ENCODE measurements at regions not wholly inside any gene's neighbourhood (a gene's known extent, or its start where the extent isn't known, plus 50 kb on each side); places are given as distances from the start of the nearest gene placed in this dataset.

- WGBS, 2 donors (ENCODE audit: low coverage in 1 of 2): 78% methylated on average over 2 of the region's 2 CpGs; no CpG with 5 or more reads in 1 of the 2 donors
- TF ChIP-seq POLR2AphosphoS5 (IDR thresholded peaks at IDR 0.05) (no peak), POLR2A (IDR thresholded peaks at IDR 0.05) (no peak), CTCF (IDR thresholded peaks at IDR 0.05) (no peak), EP300 (IDR thresholded peaks at IDR 0.05; ENCODE audit: low read depth) (no peak)
- Histone ChIP-seq H3K4me1 (no peaks in the 10 kb centered on the region), H3K27ac (no peak overlapping the region), H3K9me3 (no peaks in the 10 kb centered on the region), H3K4me3 (no peak overlapping the region), H3K36me3 (no peaks in the 10 kb centered on the region), H3K27me3 (no peaks in the 10 kb centered on the region)
- in situ Hi-C loops (cut with MboI; ENCODE audit: low pct_ligation_motif_present in 1 of 4, low pct_unique_long_range_greater_than_20kb in 1 of 4, low sequenced_read_pairs in 3 of 4) (no loop called here), intact Hi-C loops (cut with DNase I; ENCODE audit: low total_unique reads) (no loop called here)
- no peak for DNase-seq
Measured at GRCh38 chr1:14020006-14020405, 320.0 kb downstream of the PRDM2 start.

- DNase-seq: no peak
- Histone ChIP-seq H3K27me3 (no peaks in the 10 kb centered on the region), H3K27ac (no peak overlapping the region), H3K4me3 (no peak overlapping the region), H3K9me3 (no peaks in the 10 kb centered on the region), H3K36me3 (no peaks in the 10 kb centered on the region), H3K4me1 (no peaks in the 10 kb centered on the region)
- 79 to 80% methylated on average over 8 of the region's 8 CpGs for WGBS, 2 donors (ENCODE audit: low coverage in 1 of 2)
- intact Hi-C loops (cut with DNase I; ENCODE audit: low total_unique reads): no loop called here
- no peak for TF ChIP-seq EP300 (IDR thresholded peaks at IDR 0.05; ENCODE audit: low read depth)
- TF ChIP-seq POLR2AphosphoS5 (IDR thresholded peaks at IDR 0.05): no peak
- TF ChIP-seq CTCF (IDR thresholded peaks at IDR 0.05): no peak
- TF ChIP-seq POLR2A (IDR thresholded peaks at IDR 0.05): no peak
- in situ Hi-C loops (cut with MboI; ENCODE audit: low pct_ligation_motif_present in 1 of 4, low pct_unique_long_range_greater_than_20kb in 1 of 4, low sequenced_read_pairs in 3 of 4): no loop called here
Measured at GRCh38 chr1:14027099-14027498, 327.1 kb downstream of the PRDM2 start.

GRCh38 chr1:14031461-14031860 lies 331.5 kb downstream of the PRDM2 start:
- H3K36me3 ChIP-seq: no peaks in the 10 kb centered on the region
- DNase-seq: no peak
- in situ Hi-C loops (cut with MboI; ENCODE audit: low pct_ligation_motif_present in 1 of 4, low pct_unique_long_range_greater_than_20kb in 1 of 4, low sequenced_read_pairs in 3 of 4) (no loop called here), intact Hi-C loops (cut with DNase I; ENCODE audit: low total_unique reads) (no loop called here)
- H3K4me1 ChIP-seq: no peaks in the 10 kb centered on the region
- no peaks in the 10 kb centered on the region for H3K27me3 ChIP-seq
- H3K4me3 ChIP-seq: no peak overlapping the region
- 54 to 68% methylated on average over 3 of the region's 3 CpGs for WGBS, 2 donors (ENCODE audit: low coverage in 1 of 2)
- no peaks in the 10 kb centered on the region for H3K9me3 ChIP-seq
- no peak overlapping the region for H3K27ac ChIP-seq
- no peak for TF ChIP-seq CTCF (IDR thresholded peaks at IDR 0.05)
- TF ChIP-seq EP300 (IDR thresholded peaks at IDR 0.05; ENCODE audit: low read depth): no peak
- no peak for TF ChIP-seq POLR2AphosphoS5 (IDR thresholded peaks at IDR 0.05)
- no peak for TF ChIP-seq POLR2A (IDR thresholded peaks at IDR 0.05)

GRCh38 chr1:14034506-14034905 lies 334.5 kb downstream of the PRDM2 start:
- in situ Hi-C loops (cut with MboI; ENCODE audit: low pct_ligation_motif_present in 1 of 4, low pct_unique_long_range_greater_than_20kb in 1 of 4, low sequenced_read_pairs in 3 of 4): no loop called here
- Histone ChIP-seq H3K27me3 (no peaks in the 10 kb centered on the region), H3K4me3 (no peak overlapping the region), H3K4me1 (no peaks in the 10 kb centered on the region), H3K36me3 (no peaks in the 10 kb centered on the region), H3K27ac (no peak overlapping the region), H3K9me3 (no peaks in the 10 kb centered on the region)
- no peak for DNase-seq
- TF ChIP-seq POLR2AphosphoS5 (IDR thresholded peaks at IDR 0.05) (no peak), EP300 (IDR thresholded peaks at IDR 0.05; ENCODE audit: low read depth) (no peak), CTCF (IDR thresholded peaks at IDR 0.05) (no peak), POLR2A (IDR thresholded peaks at IDR 0.05) (no peak)
- WGBS, 2 donors (ENCODE audit: low coverage in 1 of 2): 91 to 93% methylated on average over 2 to 5 of the region's 5 CpGs
- intact Hi-C loops (cut with DNase I; ENCODE audit: low total_unique reads): no loop called here
